ENCODE measurements at regions not wholly inside any gene's neighbourhood (a gene's known extent, or its start where the extent isn't known, plus 50 kb on each side); places are given as distances from the start of the nearest gene placed in this dataset.
A peak's percentile ranks its signal among the peaks of the same experiment; 100 is the strongest.
"Not testable (repeated sequence)": the region's sequence is repeated elsewhere in the genome, so short reads cannot be mapped to it uniquely, and the experiment has no call there.

GRCh38 chr12:9450127-9450567, 157.6 kb downstream of the KLRB1 start:
- DNase-seq (ENCODE audit: extremely low read depth in 1 of 2, low read depth in 1 of 2) = not testable (repeated sequence)

- not testable (repeated sequence) for DNase-seq (ENCODE audit: extremely low read depth in 1 of 2, low read depth in 1 of 2)
Observed at GRCh38 chr12:9449657-9450126, 158.0 kb downstream of the KLRB1 start.

DNA sequence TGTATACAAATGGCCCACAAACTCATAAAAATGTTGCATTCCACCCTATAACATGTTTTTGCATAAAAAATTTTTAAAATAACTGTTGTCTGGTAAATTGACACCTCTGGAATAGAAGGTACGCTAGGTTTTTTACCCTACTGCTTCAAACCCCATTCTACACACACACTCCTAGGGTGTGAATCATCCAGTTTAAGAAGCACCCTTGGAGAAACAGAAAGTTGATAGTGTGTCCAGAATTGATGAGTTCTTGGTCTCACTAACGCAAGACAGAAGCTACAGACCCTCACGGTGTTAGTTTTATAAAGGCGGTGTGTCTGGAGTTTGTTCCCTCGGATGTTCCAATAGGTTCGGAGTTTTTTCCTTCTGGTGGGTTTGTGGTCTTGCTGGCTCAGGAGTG, 158.5 kb downstream of the KLRB1 start:
- DNase-seq (ENCODE audit: extremely low read depth in 1 of 2, low read depth in 1 of 2) = no peak

- DNase-seq (ENCODE audit: extremely low read depth in 1 of 2, low read depth in 1 of 2) = not testable (repeated sequence)
Observed at GRCh38 chr12:9448648-9449047, 159.1 kb downstream of the KLRB1 start.

GRCh38 chr12:9447791-9448614, 159.7 kb downstream of the KLRB1 start:
- peak; percentile 78 to 85 for DNase-seq (ENCODE audit: extremely low read depth in 1 of 2, low read depth in 1 of 2)

DNA sequence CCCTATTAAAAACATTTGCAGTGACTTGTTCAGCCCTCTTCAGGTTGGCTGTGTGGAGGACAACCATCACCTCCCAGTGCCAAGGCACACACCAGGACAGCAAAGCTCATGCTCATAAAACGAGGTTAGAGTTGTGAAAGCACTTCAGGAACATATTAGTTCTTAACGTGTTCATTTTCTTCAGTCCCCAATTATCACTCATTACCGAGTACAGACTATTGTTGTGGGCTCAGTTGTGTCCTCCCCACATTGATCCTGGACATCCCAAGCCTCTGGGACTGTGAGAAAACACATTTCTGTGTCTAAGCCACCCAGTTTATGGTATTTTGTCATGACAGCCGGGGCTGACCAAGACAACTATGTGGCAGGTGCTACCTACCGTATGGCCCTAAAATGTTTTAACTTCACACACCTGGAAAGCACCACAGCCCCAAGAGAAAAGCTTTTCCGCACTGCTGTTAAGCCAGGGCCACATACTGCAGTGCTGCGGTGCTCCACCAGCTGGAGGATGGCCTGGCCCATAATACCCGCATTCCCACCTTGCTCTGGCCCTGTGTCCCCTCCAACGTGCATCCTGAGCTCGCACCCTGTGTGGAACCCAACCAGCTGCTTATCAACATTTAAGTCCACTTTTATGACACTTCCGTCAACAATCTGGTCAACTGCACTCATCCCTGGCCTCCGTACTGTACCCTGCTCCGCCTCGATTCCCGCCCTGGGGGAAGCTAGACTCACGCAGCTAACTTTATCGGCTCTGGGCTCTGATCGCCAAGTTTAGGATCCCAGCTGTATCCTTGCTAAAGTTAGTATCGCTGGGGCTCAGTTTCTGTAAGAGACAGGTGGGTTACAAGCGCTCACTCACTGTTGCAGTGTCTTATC, 160.6 kb downstream of the KLRB1 start:
- not testable (repeated sequence) for DNase-seq (ENCODE audit: extremely low read depth in 1 of 2, low read depth in 1 of 2)

GRCh38 chr12:9440428-9440827, 167.3 kb downstream of the KLRB1 start:
- DNase-seq (ENCODE audit: extremely low read depth in 1 of 2, low read depth in 1 of 2) = not testable (repeated sequence)

GRCh38 chr12:9435682-9436081, 172.0 kb downstream of the KLRB1 start:
- DNase-seq (ENCODE audit: extremely low read depth in 1 of 2, low read depth in 1 of 2) = not testable (repeated sequence)

DNA sequence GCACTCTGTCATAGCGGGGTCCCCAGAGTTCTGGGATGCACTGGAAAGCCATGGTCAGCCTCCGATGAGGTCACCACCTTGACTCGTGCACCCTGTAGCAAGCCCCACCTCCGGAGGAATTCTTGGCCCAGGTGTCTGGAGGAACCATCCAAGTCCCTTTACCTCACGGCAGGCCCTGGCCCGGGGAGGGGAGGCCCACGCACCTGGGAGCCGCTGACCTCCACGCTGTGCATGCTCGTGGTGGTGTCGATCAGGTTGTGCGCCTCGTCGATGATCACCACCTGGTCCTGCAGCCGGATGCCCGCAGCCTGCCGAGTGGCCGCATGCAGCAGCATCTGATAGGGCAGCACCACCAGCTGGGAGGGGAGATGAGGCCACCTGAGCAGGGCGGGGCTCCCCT, 177.3 kb downstream of the KLRB1 start:
- DNase-seq (ENCODE audit: extremely low read depth in 1 of 2, low read depth in 1 of 2) = not testable (repeated sequence)

DNA sequence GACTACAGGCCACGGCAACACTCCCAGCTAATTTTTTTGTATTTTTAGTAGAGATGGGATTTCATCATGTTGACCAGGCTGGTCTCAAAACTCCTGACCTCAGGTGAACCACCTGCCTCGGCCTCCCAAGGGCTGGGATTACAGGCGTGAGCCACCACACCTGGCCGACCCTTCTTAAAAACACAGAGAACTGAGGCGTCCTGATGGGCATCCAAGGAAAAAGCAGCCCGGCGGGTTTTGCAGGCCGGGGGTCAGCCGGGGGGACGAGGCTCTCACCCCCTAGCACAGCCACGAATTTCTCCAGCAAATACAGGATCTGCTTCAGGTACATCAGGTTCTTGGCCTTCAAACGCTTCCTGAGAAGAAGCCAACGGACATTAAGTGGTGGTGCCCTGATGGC, 178.9 kb downstream of the KLRB1 start:
- DNase-seq (ENCODE audit: extremely low read depth in 1 of 2, low read depth in 1 of 2) = not testable (repeated sequence)

DNA sequence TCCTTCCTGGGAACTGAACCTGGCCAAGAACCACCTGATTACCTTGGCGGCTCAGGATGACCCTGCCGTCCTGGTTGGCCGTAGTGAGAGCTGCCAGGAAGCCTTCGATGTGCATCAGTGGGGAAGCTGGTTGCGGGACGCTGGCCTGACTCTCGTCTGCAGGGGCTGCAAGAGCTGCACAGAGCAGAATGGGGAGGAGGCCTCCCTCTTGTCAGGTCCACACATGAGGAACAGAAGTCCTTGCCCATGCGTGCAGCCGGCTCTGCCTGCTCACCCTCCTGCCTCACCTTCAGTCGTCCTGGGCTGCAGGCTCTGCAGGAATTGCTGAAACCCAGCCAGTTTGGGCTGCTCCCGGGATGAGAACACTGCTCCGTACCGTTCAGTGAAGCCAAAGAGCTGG, 182.3 kb downstream of the KLRB1 start:
- DNase-seq (ENCODE audit: extremely low read depth in 1 of 2, low read depth in 1 of 2) = not testable (repeated sequence)

GRCh38 chr12:9424175-9424740, 183.5 kb downstream of the KLRB1 start:
- not testable (repeated sequence) for DNase-seq (ENCODE audit: extremely low read depth in 1 of 2, low read depth in 1 of 2)

- DNase-seq (ENCODE audit: extremely low read depth in 1 of 2, low read depth in 1 of 2) = not testable (repeated sequence)
Observed at GRCh38 chr12:9422689-9423088, 185.0 kb downstream of the KLRB1 start.

- DNase-seq (ENCODE audit: extremely low read depth in 1 of 2, low read depth in 1 of 2) = not testable (repeated sequence)
Observed at GRCh38 chr12:9421520-9422086, 186.1 kb downstream of the KLRB1 start.

GRCh38 chr12:9420817-9421519, 186.7 kb downstream of the KLRB1 start:
- not testable (repeated sequence) for DNase-seq (ENCODE audit: extremely low read depth in 1 of 2, low read depth in 1 of 2)

DNA sequence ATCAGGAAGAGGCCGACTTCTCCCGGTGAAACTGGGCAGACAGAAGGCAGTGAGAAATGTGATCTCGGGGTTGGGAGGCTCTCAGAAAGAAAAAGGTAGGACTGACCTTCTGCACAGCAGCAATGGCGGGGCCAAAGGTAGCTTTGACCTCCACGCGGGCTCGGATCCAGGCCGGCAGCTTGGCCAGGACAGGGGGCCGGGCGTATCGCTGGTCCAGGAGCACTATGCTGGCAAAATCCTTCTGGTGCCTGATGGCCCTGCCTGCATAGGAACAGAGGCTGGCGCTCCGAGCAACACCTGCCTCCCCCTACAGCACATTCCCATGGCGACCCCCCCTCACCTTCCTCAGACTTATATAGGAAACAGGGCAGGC, 189.1 kb downstream of the KLRB1 start:
- not testable (repeated sequence) for DNase-seq (ENCODE audit: extremely low read depth in 1 of 2, low read depth in 1 of 2)

DNA sequence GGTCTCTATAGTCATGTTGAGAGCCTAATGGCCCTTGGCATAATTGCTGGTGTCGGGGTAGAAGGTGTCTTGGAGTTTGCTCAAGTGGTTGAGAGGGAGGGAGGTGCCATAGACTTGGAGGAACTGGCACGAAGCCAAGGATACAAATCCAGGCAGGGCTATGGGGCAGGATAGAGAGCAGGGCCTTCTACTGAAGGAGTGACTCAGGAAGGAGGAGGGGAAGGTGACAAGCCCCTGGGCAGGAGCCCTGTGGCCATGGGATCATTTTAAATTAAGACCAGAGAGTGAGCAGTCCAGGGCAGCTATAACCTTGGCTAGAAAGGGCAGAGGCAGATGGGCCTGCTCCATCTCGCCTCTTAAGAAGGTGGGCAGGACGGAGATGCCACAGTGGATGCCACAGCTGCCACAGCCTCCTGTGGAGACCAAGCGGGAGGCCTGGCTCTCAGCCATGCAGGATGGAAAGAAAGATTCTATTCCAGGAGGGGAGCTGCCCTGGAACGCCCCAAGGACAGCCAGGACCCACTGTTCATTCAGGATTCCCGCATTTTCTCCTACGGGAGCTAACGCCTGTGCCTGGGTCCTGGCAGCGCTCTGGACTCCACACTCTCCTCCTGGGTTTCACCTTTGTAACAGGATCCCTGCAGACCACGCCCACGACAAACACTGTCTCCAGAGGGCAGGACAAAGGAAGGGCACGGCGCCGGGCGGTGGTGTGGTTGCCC, 189.6 kb downstream of the KLRB1 start:
- not testable (repeated sequence) for DNase-seq (ENCODE audit: extremely low read depth in 1 of 2, low read depth in 1 of 2)

- not testable (repeated sequence) for DNase-seq (ENCODE audit: extremely low read depth in 1 of 2, low read depth in 1 of 2)
Observed at GRCh38 chr12:9417341-9417740, 190.4 kb downstream of the KLRB1 start.

DNA sequence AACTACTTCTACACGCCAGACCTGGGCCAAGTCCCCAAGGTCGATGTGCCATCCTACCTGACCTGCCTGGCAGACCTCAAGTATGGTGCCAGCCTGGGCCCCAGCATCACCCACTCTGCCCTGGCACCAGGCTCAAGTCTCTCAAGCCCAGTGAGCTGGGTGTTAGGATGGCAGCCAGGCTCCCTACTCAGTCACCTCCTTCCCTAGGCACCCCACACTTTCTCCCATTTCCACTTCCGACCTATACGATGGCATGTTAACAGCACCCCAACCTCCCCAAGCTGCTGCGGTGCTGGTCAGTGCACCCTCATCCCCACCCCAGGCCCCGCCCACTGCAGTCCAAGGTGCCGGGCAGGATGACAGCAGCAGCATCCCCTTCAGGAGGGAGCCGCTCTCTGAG, 191.4 kb downstream of the KLRB1 start:
- not testable (repeated sequence) for DNase-seq (ENCODE audit: extremely low read depth in 1 of 2, low read depth in 1 of 2)
